ENCODE measurements at regions not wholly inside any gene's neighbourhood (a gene's known extent, or its start where the extent isn't known, plus 50 kb on each side); places are given as distances from the start of the nearest gene placed in this dataset.

DNA sequence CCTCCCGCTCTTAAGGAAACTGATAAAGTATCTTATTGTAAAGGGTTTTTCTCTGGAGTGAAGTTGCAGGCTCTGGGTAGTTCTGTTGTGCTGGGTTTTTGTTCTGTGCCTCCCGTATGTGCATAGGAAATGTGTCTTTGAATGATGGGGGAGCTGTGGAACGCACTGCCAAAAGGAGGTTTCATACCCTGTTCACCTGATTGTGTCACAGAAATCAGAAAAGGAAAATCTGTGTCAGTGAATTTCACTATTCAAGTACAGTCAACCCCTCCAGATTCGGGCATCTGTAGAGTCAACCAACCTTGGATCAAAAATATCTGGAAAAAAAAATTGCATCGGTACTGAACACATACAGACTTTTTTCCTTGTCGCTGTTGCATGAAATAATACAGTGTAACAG lies 127.8 kb downstream of the MRPL57 start:
- TF ChIP-seq POLR2AphosphoS5 (IDR thresholded peaks at IDR 0.05; ENCODE audit: low read depth) (no peak), SPI1 (IDR thresholded peaks at IDR 0.05; ENCODE audit: borderline replicate concordance, low read depth) (no peak)
- TF ChIP-seq, protein P1, sequence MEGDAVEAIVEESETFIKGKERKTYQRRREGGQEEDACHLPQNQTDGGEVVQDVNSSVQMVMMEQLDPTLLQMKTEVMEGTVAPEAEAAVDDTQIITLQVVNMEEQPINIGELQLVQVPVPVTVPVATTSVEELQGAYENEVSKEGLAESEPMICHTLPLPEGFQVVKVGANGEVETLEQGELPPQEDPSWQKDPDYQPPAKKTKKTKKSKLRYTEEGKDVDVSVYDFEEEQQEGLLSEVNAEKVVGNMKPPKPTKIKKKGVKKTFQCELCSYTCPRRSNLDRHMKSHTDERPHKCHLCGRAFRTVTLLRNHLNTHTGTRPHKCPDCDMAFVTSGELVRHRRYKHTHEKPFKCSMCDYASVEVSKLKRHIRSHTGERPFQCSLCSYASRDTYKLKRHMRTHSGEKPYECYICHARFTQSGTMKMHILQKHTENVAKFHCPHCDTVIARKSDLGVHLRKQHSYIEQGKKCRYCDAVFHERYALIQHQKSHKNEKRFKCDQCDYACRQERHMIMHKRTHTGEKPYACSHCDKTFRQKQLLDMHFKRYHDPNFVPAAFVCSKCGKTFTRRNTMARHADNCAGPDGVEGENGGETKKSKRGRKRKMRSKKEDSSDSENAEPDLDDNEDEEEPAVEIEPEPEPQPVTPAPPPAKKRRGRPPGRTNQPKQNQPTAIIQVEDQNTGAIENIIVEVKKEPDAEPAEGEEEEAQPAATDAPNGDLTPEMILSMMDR (IDR thresholded peaks at IDR 0.05; ENCODE audit: insufficient read depth, low read length), result no peak

Data from HL-60 (cell line).